HCT116 (cell line): ENCODE measurements at regions not wholly inside any gene's neighbourhood (a gene's known extent, or its start where the extent isn't known, plus 50 kb on each side); places are given as distances from the start of the nearest gene placed in this dataset.

Experiments
- ATAC-seq: fragments of 200-7000 bp; cut with Tn5 transposase; 2 replicates; pipeline ENCODE4 v1.9.1; 2020; ENCODE audit warnings: mild to moderate bottlenecking, moderate library complexity
- BruUV-seq: library from RNA; stranded (reverse); fragments of 400-500 nt; replicated peaks from 2 replicates; lab custom pipeline; 2021; lab: Mats Ljungman, UMichigan
- CTCF ChIA-PET: fragments of 300-600 bp; sonication (Branson Sonifier 250); formaldehyde crosslinking; loops from one replicate; lab custom pipeline; 2021; ENCODE audit warnings: antibody characterized with exemption; lab: Charles Lee
- POLR2A ChIA-PET: fragments of 300-600, 350-600 bp; sonication (Branson Sonifier 250); formaldehyde crosslinking; loops from one replicate; lab custom pipeline; 2021; ENCODE audit warnings: antibody characterized with exemption; lab: Charles Lee
- RAD21 ChIA-PET, 2 experiments: fragments of 300-600 bp; sonication (Branson Sonifier 250); formaldehyde crosslinking; loops; one replicate each; lab custom pipeline; 2023; ENCODE audit warnings: low total read pairs in 2 of 2; ENCODE audit not compliant: uncharacterized antibody in 2 of 2, unreplicated experiment in 2 of 2, low non-redundant PET in 1 of 2; lab: Charles Lee
- DNase-seq: peaks from one replicate; pipeline ENCODE4 v3.0.0-alpha.2; 2010; ENCODE audit warnings: low read depth, low spot score
- H2AFZ ChIP-seq: fragments of 200-600 bp; shearing (Covaris generic), sonication (generic); 2 replicates; pipeline ENCODE4 v1.6.1; 2017; ENCODE audit warnings: low read depth, mixed run types, mixed read lengths, antibody characterized with exemption, low read length; ENCODE audit not compliant: poor library complexity, severe bottlenecking
- H3K27ac ChIP-seq: 2 replicates; pipeline ENCODE4 v1.5.1; 2012; ENCODE audit warnings: low read depth, low read length
- H3K27me3 ChIP-seq: fragments of 200-600 bp; sonication (generic); 2 replicates; pipeline ENCODE4 v1.6.1; 2016; ENCODE audit warnings: mixed run types, low read length, mixed read lengths; ENCODE audit not compliant: insufficient read depth
- H3K36me3 ChIP-seq, 2 experiments: fragments of 200-500 bp in 1 of 2; fragments of 200-600 bp in 1 of 2; sonication (Bioruptor generic) in 1 of 2; sonication (generic) in 1 of 2; 2 replicates each; pipeline versions ENCODE4 v1.5.1 to v1.6.1; 2014 to 2016; ENCODE audit warnings: low read length in 2 of 2, inconsistent platforms in 1 of 2, mixed read lengths in 1 of 2, mixed run types in 1 of 2; ENCODE audit not compliant: insufficient read depth in 2 of 2, control insufficient read depth in 1 of 2
- H3K4me1 ChIP-seq, 2 experiments: fragments of 200-600 bp in 1 of 2; sonication (generic) in 1 of 2; 2 replicates each; pipeline versions ENCODE4 v1.5.1 to v1.6.1; 2012 to 2017; ENCODE audit warnings: low read length in 2 of 2, inconsistent platforms in 1 of 2, mild to moderate bottlenecking in 1 of 2, mixed read lengths in 1 of 2, mixed run types in 1 of 2, moderate library complexity in 1 of 2; ENCODE audit not compliant: insufficient read depth in 2 of 2, control insufficient read depth in 1 of 2
- H3K4me2 ChIP-seq: fragments of 200-600 bp; sonication (generic); 2 replicates; pipeline ENCODE4 v1.6.1; 2017; ENCODE audit warnings: mixed run types, low read length, mixed read lengths
- H3K4me3 ChIP-seq, 2 experiments: fragments of 200-600 bp in 1 of 2; sonication (generic) in 1 of 2; replicated peaks in 1 of 2; 2 replicates each; pipeline ENCODE4 v1.5.1; 2011 to 2016; ENCODE audit warnings: low read length in 2 of 2, control low read depth in 1 of 2, low read depth in 1 of 2, mild to moderate bottlenecking in 1 of 2, mixed read lengths in 1 of 2, mixed run types in 1 of 2
- H3K79me2 ChIP-seq: fragments of 200-600 bp; sonication (generic); 2 replicates; pipeline ENCODE4 v1.6.1; 2017; ENCODE audit warnings: mild to moderate bottlenecking, mixed run types, low read length, moderate library complexity, mixed read lengths; ENCODE audit not compliant: insufficient read depth
- H3K9ac ChIP-seq: fragments of 200-600 bp; sonication (generic); 2 replicates; pipeline ENCODE4 v1.6.1; 2016; ENCODE audit warnings: low read length, mixed read lengths
- H3K9me2 ChIP-seq: fragments of 200-600 bp; sonication (generic), shearing (Covaris generic); 2 replicates; pipeline ENCODE4 v1.6.1; 2017; ENCODE audit warnings: mixed run types, mild to moderate bottlenecking, moderate library complexity; ENCODE audit not compliant: insufficient read depth
- H3K9me3 ChIP-seq, 2 experiments: fragments of 200-500 bp in 1 of 2; fragments of 200-600 bp in 1 of 2; sonication (Bioruptor generic) in 1 of 2; sonication (generic) in 1 of 2; 2 replicates each; pipeline ENCODE4 v1.6.1; 2014 to 2017; ENCODE audit warnings: low read length in 2 of 2, mixed read lengths in 2 of 2, inconsistent platforms in 1 of 2, low read depth in 1 of 2, mild to moderate bottlenecking in 1 of 2, mixed run types in 1 of 2, moderate library complexity in 1 of 2; ENCODE audit not compliant: control insufficient read depth in 1 of 2, insufficient read depth in 1 of 2
- H4K20me1 ChIP-seq: fragments of 200-600 bp; sonication (generic), shearing (Covaris generic); 2 replicates; pipeline ENCODE4 v1.6.1; 2017; ENCODE audit warnings: mixed run types, mild to moderate bottlenecking, moderate library complexity; ENCODE audit not compliant: insufficient read depth
- CEBPB ChIP-seq: IDR thresholded peaks from 2 replicates; pipeline ENCODE4 v1.6.1; 2012; ENCODE audit warnings: low read depth
- EGR1 ChIP-seq: IDR thresholded peaks from 2 replicates; pipeline ENCODE4 v1.6.1; 2012; ENCODE audit warnings: low read depth
- EZH2 ChIP-seq: fragments of 200-600 bp; sonication (generic); IDR thresholded peaks from 2 replicates; pipeline ENCODE4 v1.6.1; 2017; ENCODE audit warnings: antibody characterized with exemption, mixed run types
- EZH2phosphoT487 ChIP-seq: fragments of 200-600 bp; IDR thresholded peaks from 2 replicates; pipeline ENCODE4 v1.6.1; 2018; ENCODE audit warnings: antibody characterized with exemption, borderline replicate concordance
- POLR2AphosphoS5 ChIP-seq: IDR thresholded peaks from 2 replicates; pipeline ENCODE4 v1.6.1; 2011; ENCODE audit warnings: mild to moderate bottlenecking, low read depth, low read length, moderate library complexity
- SIN3A ChIP-seq: IDR thresholded peaks from 2 replicates; pipeline ENCODE4 v1.6.1; 2012; ENCODE audit warnings: low read depth
- SRF ChIP-seq: IDR thresholded peaks from 2 replicates; pipeline ENCODE4 v1.6.1; 2012; ENCODE audit warnings: low read depth
- YY1 ChIP-seq: IDR thresholded peaks from 2 replicates; pipeline ENCODE4 v1.6.1; 2011; ENCODE audit warnings: low read length, low read depth, moderate library complexity, mild to moderate bottlenecking; ENCODE audit not compliant: insufficient replicate concordance; ENCODE audit errors: extremely low read depth
- ZNF274 ChIP-seq: fragments of 200-500 bp; sonication (Bioruptor generic); IDR thresholded peaks from 2 replicates; pipeline ENCODE4 v1.6.1; 2014; ENCODE audit warnings: mild to moderate bottlenecking, low read depth, low read length, inconsistent platforms
- intact Hi-C: fragments of 100-400 bp; cut with micrococcal nuclease; formaldehyde crosslinking; loops from 2 replicates; pipeline ENCODE4 v1.10.0; 2022
- TF ChIP-seq, protein P1 (sequence below): IDR thresholded peaks from 2 replicates; pipeline ENCODE4 v1.6.1; 2012
- TF ChIP-seq, protein P2 (sequence below), 3 experiments: fragments of 200-600 bp in 1 of 3; sonication (generic) in 1 of 3; IDR thresholded peaks in 2 of 3; conservative IDR thresholded peaks in 1 of 3; 2 replicates each; pipeline ENCODE4 v1.5.1; 2012 to 2017; ENCODE audit warnings: low read depth in 2 of 3, low read length in 2 of 3, antibody characterized with exemption in 1 of 3, borderline replicate concordance in 1 of 3, control low read depth in 1 of 3, mild to moderate bottlenecking in 1 of 3, mixed read lengths in 1 of 3, mixed run types in 1 of 3, moderate library complexity in 1 of 3; ENCODE audit not compliant: insufficient read depth in 1 of 3
- TF ChIP-seq, protein P3 (sequence below): IDR thresholded peaks from 2 replicates; pipeline ENCODE4 v1.6.1; 2012

DNA sequence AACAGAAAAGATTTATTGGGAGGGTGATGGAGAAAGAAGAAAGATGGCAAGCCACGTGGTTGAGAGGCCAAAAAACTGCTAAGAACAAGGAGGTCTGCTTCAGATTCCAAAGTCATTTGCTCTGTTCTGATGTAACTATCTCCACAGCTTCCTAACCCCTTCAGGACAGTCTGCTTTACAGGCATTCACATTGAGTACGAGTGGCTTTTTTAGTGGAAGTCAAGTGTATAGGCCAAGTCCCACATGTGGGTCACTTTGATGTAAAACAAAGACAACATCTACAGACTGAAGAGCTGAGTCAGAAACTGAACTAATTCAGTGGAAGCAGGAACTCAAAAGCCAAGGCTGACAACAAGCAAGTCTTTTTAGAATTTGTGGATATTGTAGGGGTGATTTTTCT, 128.7 kb upstream of the F3 start:
- CTCF ChIA-PET: no interaction called here

More for the DNA sequence above, 128.7 kb upstream of the F3 start:
- DNase-seq (no peak), ATAC-seq (no peak)
- no peaks in the 10 kb centered on the region for H3K9me3 ChIP-seq
- no TSS peak for BruUV-seq
- H3K27ac ChIP-seq: no peak overlapping the region
- no peaks in the 10 kb centered on the region for H4K20me1 ChIP-seq
- ChIA-PET RAD21 (no interaction called here), POLR2A (no interaction called here)
- intact Hi-C loops: no loop called here
- no peaks in the 10 kb centered on the region; a peak in 1 of 4 replicates for H3K4me1 ChIP-seq
- no peak overlapping the region for H2AFZ ChIP-seq
- no peaks in the 10 kb centered on the region for H3K9me2 ChIP-seq
- no peak overlapping the region for H3K4me3 ChIP-seq
- H3K4me2 ChIP-seq: no peak overlapping the region
- no peaks in the 10 kb centered on the region for H3K27me3 ChIP-seq
- H3K9ac ChIP-seq: no peak overlapping the region
- no peaks in the 10 kb centered on the region for H3K36me3 ChIP-seq
- no peaks in the 10 kb centered on the region for H3K79me2 ChIP-seq
- no peak for TF ChIP-seq CEBPB
- TF ChIP-seq POLR2AphosphoS5: no peak
- no peak for TF ChIP-seq EGR1
- TF ChIP-seq, protein P1, sequence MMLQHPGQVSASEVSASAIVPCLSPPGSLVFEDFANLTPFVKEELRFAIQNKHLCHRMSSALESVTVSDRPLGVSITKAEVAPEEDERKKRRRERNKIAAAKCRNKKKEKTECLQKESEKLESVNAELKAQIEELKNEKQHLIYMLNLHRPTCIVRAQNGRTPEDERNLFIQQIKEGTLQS: no peak
- no peak for TF ChIP-seq SRF
- TF ChIP-seq, protein P2, sequence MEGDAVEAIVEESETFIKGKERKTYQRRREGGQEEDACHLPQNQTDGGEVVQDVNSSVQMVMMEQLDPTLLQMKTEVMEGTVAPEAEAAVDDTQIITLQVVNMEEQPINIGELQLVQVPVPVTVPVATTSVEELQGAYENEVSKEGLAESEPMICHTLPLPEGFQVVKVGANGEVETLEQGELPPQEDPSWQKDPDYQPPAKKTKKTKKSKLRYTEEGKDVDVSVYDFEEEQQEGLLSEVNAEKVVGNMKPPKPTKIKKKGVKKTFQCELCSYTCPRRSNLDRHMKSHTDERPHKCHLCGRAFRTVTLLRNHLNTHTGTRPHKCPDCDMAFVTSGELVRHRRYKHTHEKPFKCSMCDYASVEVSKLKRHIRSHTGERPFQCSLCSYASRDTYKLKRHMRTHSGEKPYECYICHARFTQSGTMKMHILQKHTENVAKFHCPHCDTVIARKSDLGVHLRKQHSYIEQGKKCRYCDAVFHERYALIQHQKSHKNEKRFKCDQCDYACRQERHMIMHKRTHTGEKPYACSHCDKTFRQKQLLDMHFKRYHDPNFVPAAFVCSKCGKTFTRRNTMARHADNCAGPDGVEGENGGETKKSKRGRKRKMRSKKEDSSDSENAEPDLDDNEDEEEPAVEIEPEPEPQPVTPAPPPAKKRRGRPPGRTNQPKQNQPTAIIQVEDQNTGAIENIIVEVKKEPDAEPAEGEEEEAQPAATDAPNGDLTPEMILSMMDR (IDR thresholded peaks at IDR 0.05 in 2 of 3, conservative IDR thresholded peaks at IDR 0.05 in 1 of 3; ENCODE audit: borderline replicate concordance in 1 of 3, insufficient read depth in 1 of 3, low read depth in 2 of 3, low read length in 2 of 3): no peak
- TF ChIP-seq EZH2: no peak
- TF ChIP-seq EZH2phosphoT487: no peak
- no peak for TF ChIP-seq YY1
- no peak for TF ChIP-seq SIN3A
- TF ChIP-seq, protein P3, sequence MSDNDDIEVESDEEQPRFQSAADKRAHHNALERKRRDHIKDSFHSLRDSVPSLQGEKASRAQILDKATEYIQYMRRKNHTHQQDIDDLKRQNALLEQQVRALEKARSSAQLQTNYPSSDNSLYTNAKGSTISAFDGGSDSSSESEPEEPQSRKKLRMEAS: no peak
- TF ChIP-seq ZNF274: no peak
